Epithelial cell of esophagus (primary cell): ENCODE measurements at regions not wholly inside any gene's neighbourhood (a gene's known extent, or its start where the extent isn't known, plus 50 kb on each side); places are given as distances from the start of the nearest gene placed in this dataset.
"Not testable (repeated sequence)": the region's sequence is repeated elsewhere in the genome, so short reads cannot be mapped to it uniquely, and the experiment has no call there.

Experiments used
- DNase-seq: peaks from one replicate; pipeline ENCODE4 v3.0.0; 2010; ENCODE audit warnings: low read depth
- H3K4me3 ChIP-seq: 2 replicates; pipeline ENCODE4 v1.5.1; 2011; ENCODE audit warnings: mild to moderate bottlenecking, low read length, control low read depth
- TF ChIP-seq, protein P1 (sequence below): IDR thresholded peaks from 2 replicates; pipeline ENCODE4 v1.5.1; 2011; ENCODE audit warnings: low read depth, mild to moderate bottlenecking, low read length, control low read depth, inconsistent platforms; ENCODE audit not compliant: insufficient read depth; ENCODE audit errors: missing control alignments

- no peak for DNase-seq
- H3K4me3 ChIP-seq = no peak overlapping the region
- TF ChIP-seq, protein P1, sequence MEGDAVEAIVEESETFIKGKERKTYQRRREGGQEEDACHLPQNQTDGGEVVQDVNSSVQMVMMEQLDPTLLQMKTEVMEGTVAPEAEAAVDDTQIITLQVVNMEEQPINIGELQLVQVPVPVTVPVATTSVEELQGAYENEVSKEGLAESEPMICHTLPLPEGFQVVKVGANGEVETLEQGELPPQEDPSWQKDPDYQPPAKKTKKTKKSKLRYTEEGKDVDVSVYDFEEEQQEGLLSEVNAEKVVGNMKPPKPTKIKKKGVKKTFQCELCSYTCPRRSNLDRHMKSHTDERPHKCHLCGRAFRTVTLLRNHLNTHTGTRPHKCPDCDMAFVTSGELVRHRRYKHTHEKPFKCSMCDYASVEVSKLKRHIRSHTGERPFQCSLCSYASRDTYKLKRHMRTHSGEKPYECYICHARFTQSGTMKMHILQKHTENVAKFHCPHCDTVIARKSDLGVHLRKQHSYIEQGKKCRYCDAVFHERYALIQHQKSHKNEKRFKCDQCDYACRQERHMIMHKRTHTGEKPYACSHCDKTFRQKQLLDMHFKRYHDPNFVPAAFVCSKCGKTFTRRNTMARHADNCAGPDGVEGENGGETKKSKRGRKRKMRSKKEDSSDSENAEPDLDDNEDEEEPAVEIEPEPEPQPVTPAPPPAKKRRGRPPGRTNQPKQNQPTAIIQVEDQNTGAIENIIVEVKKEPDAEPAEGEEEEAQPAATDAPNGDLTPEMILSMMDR = no peak
Observed at GRCh38 chr9:111276431-111277128, 53.4 kb downstream of the OR2K2 start.

DNA sequence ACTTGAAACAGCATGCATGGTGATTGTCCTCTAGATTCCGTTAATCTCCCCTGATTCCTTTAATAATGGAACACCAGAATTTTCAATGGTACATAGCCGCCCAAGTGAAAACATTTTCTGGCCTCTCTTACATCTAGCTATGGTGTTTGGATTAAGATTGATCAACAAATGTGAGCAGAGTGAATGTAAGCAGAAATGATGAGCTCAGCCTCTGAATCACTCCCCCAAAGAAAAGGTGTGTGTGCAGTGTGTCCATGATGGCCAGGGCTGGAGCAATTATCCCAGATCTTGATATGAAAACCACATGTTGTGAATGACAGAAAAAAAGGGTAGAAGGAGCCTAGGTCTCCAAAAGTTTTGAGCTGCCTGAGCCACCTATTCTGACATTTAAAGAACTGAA, 55.3 kb downstream of the OR2K2 start:
- peak; percentile 48 for DNase-seq
- H3K4me3 ChIP-seq = no peak overlapping the region
- TF ChIP-seq, protein P1 = no peak

GRCh38 chr9:111272581-111272980, 57.4 kb downstream of the OR2K2 start:
- no peak overlapping the region for H3K4me3 ChIP-seq
- TF ChIP-seq, protein P1 = no peak
- no peak for DNase-seq

- H3K4me3 ChIP-seq = no peak overlapping the region
- DNase-seq = no peak
- TF ChIP-seq, protein P1 = no peak
Observed at GRCh38 chr9:111271481-111272080, 58.4 kb downstream of the OR2K2 start.

DNA sequence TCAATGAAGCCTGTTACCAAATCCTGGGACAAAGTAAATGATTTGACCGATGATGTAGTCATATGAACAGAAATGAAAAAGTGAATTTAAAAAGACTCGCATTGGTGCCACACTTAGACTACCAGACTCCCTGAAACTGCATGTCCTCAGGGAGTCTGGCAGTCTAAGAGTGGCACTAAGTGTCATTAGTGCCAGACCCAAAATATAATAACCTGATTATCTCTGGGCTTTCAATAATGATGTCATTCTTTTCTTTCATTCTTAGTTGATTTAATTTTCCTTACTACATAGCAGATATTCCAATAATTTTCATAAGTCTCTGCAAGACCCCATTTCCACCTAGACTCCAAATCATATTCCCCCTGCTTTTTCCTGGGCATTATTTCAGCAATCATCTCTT, 59.0 kb downstream of the OR2K2 start:
- TF ChIP-seq, protein P1 = no peak
- DNase-seq = no peak
- H3K4me3 ChIP-seq = no peak overlapping the region

DNA sequence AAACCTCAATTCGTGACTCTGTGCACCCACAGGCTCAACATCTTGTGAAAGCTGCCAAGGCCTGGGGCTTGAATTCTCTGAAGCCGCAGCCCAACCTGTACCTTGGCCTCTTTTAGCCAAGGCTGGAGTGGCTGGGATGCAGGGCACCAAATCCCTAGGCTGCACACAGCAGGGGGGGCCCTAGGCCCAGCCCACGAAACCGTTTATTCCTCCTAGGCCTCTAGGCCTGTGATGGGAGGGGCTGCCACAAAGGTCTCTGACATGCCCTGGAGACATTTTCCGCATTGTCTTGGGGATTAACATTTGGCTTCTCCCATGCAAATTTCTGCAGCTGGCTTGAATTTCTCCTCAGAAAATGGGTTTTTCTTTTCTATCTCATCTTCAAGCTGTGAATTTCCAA, 64.0 kb downstream of the OR2K2 start:
- H3K4me3 ChIP-seq, DNase-seq: not testable (repeated sequence)

DNA sequence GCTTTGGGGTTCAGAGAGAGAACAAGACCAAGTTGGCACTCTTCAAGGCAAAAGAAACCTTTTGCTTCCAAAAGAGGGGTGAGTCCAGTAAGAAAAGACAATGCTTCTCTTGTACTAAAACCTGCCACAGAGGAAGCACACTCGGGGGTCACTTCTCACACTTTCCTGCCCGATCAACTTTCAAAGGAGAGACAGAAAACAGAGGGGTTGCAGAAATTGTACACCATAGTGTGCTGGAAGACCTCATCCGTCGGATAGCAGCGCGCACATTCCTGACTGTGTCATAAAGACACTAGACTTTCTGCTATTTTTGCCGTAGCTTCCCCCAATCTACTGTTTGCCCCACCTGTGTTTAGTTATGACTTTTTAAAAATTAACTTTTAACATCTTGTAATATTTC, 66.9 kb downstream of the OR2K2 start:
- DNase-seq = no peak

More for the DNA sequence above, 66.9 kb downstream of the OR2K2 start:
- H3K4me3 ChIP-seq = no peak overlapping the region
- TF ChIP-seq, protein P1 = no peak
